Bronchial epithelial cell (primary cell): ENCODE measurements at regions not wholly inside any gene's neighbourhood (a gene's known extent, or its start where the extent isn't known, plus 50 kb on each side); places are given as distances from the start of the nearest gene placed in this dataset.

Experiments
- DNase-seq: peaks from one replicate; pipeline ENCODE4 v3.0.0-alpha.2; 2010; ENCODE audit warnings: low read depth
- FAIRE-seq: peaks from 2 replicates; lab custom pipeline; 2011; peaks lifted over from hg19 to GRCh38; lab: Jason Lieb, UNC
- H3K27me3 ChIP-seq: 2 replicates; pipeline ENCODE4 v1.5.1; 2011; ENCODE audit warnings: low read length; ENCODE audit not compliant: control insufficient read depth, insufficient read depth
- H3K36me3 ChIP-seq: 2 replicates; pipeline ENCODE4 v1.5.1; 2011; ENCODE audit warnings: low read length; ENCODE audit not compliant: control insufficient read depth, insufficient read depth
- H3K4me3 ChIP-seq: 2 replicates; pipeline ENCODE4 v1.5.1; 2011; ENCODE audit warnings: mild to moderate bottlenecking, low read depth, low read length, control low read depth
- CTCF ChIP-seq: IDR thresholded peaks from 2 replicates; pipeline ENCODE4 v1.5.1; 2011; ENCODE audit warnings: mild to moderate bottlenecking, moderate library complexity, low read length, control low read depth, inconsistent platforms; ENCODE audit not compliant: insufficient read depth, severe bottlenecking

DNA sequence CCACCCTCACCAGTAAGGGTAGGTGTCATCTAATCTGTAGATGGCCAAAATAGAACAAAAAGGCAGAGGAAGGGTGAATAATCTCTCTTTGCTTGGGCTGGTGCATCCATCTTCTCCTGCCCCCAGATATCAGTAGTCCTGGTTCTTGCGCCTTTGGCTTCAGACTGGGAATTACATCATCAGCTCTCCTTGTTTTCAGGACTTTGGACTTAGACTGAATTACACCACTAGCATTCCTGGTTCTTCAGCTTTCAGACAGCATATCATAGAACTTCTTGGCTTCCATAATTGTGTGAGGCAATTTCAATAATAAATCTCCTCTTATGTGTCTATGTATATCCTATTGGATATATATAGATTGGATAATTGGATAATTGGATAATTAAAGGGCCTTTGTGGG, 403.0 kb upstream of the USP24 start:
- TF ChIP-seq CTCF, result no peak
- Histone ChIP-seq H3K36me3 (no peaks in the 10 kb centered on the region), H3K27me3 (no peaks in the 10 kb centered on the region), H3K4me3 (no peak overlapping the region)
- no peak for FAIRE-seq
- no peak for DNase-seq

DNA sequence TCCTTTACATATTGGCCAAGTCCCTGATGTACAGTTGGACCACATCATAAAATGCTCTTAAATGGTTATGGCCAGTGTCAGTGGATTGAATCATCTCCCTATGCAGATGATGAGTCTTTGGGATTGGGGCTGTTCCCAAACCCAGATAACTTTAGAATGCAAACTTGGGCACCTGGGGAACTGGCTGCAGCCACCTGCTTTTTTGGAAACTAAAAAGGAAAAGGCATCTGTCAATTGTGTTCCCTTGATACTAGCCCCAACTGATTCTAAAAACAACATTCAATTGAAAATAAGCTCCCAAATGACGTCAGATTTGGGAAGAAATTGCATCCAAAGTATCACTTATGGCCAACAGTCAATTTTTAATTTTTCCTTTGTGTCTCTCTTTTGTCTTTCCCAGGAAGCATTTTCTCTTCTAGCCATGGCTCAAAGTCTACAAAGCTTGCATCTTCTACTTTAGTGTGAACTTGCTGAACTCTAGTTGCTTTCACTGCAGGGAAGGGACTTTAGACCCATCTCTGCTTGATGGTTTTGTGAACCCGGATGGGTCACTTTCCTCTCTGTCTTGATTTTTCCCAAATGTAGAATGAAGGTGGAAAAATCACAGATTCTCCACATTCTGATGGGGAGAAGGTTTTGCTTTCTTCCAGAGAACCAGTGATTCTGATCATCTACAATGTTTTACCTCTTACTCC, 402.3 kb upstream of the USP24 start:
- no peak overlapping the region for H3K4me3 ChIP-seq
- FAIRE-seq, result no peak

DNA sequence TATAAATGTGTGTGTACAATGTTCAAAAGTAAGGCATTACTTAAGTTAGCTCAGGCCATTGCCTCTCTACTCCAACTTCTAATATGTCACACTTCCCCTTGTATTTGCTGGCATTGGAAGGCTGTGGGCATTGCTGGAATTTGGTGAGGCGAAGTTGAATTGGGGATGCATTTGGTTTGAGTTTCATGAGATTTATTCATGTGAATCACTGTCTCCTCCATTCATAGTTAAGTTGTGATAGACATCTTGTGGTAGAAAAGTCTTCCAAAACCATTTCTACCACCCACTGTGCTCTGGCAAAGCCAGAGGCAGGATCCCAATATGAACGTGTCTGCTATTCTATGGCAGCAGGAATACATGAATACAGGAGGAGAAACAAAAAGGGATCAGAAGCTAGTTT, 397.8 kb upstream of the USP24 start:
- TF ChIP-seq CTCF, result no peak
- DNase-seq, result no peak
- no peak for FAIRE-seq
- Histone ChIP-seq H3K4me3 (no peak overlapping the region), H3K36me3 (no peaks in the 10 kb centered on the region), H3K27me3 (no peaks in the 10 kb centered on the region)

More for the DNA sequence above, 402.3 kb upstream of the USP24 start:
- no peak for DNase-seq
- no peaks in the 10 kb centered on the region for H3K36me3 ChIP-seq
- no peak for TF ChIP-seq CTCF
- H3K27me3 ChIP-seq, result no peaks in the 10 kb centered on the region

DNA sequence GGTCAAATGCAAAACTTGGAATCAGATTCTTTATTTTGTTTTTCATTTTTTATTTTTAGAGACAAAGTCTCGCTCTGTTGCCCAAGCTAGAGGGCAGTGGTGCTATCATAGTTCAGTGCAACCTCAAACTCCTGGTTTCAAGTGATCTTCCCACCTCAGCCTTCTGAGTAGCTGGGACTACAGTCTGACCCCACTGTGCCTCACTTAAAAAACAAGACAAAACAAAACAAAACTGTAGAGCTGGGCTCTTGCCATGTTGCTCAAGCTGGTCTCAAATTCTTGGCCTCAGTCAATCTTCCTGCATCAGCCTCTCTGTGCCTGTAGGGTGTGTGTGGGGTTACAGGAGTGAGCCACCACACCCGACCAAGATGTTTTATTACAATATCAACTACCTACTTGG, 396.0 kb upstream of the USP24 start:
- FAIRE-seq (no peak), DNase-seq (no peak)
- no peak for TF ChIP-seq CTCF
- H3K4me3 ChIP-seq, result no peak overlapping the region
- no peaks in the 10 kb centered on the region for H3K27me3 ChIP-seq
- H3K36me3 ChIP-seq, result no peaks in the 10 kb centered on the region

GRCh38 chr1:55610203-55610602, 395.0 kb upstream of the USP24 start:
- Histone ChIP-seq H3K27me3 (no peaks in the 10 kb centered on the region), H3K36me3 (no peaks in the 10 kb centered on the region), H3K4me3 (no peak overlapping the region)
- FAIRE-seq, result no peak
- DNase-seq, result no peak
- no peak for TF ChIP-seq CTCF

DNA sequence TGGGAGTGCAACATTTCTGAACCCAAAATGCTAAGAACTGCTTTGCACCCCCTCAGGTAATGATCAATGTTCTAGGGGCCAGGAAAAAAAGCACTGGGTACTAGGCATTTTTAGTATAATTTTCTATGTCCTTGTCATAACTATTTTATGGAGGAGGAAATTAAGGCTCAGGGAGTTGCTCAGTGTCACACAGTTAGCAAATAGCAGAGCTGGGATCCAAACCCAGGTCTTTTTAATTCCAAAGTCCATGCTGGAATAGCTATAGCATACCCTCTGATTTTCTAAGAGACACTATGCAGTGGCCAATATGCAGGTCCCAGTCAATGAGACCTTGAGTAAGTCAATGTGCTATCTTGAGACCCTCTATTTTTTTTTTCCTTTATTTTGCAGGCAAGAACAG, 394.5 kb upstream of the USP24 start:
- no peaks in the 10 kb centered on the region for H3K36me3 ChIP-seq
- no peak for TF ChIP-seq CTCF
- FAIRE-seq (no peak), DNase-seq (no peak)
- no peaks in the 10 kb centered on the region for H3K27me3 ChIP-seq
- H3K4me3 ChIP-seq, result no peak overlapping the region
